ENCODE measurements at regions not wholly inside any gene's neighbourhood (a gene's known extent, or its start where the extent isn't known, plus 50 kb on each side); places are given as distances from the start of the nearest gene placed in this dataset.

DNA sequence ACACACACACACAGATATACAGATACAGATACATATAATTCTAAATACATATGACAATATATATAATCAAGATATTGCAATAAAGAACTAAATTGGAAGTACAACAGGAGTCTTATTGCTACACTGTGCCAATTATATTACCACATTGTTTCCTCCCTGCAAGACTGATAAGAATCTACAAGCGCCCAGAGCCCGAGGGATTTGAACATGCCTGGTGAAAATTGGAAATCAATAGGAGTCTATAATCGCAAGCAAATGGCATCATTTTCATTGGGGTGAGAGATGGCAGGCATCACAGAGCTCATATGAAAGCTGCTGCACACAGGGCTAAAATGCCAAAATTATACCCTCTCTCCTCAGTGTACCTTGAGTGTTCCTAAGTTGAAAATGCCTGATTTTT is 152.9 kb upstream of the PTBP2 start:
- DNase-seq (ENCODE audit: low spot score) (no peak), ATAC-seq (ENCODE audit: low read depth) (no peak)
- Histone ChIP-seq H3K27me3 (ENCODE audit: insufficient read depth, poor library complexity, severe bottlenecking) (no peaks in the 10 kb centered on the region), H3K27ac (ENCODE audit: poor library complexity, severe bottlenecking) (no peak overlapping the region), H3K36me3 (ENCODE audit: low read depth) (no peaks in the 10 kb centered on the region), H3K4me1 (ENCODE audit: insufficient read depth, poor library complexity, severe bottlenecking) (no peaks in the 10 kb centered on the region), H3K9me3 (ENCODE audit: severe bottlenecking) (no peaks in the 10 kb centered on the region), H3K4me3 (ENCODE audit: severe bottlenecking) (no peak overlapping the region)
- TF ChIP-seq, protein P1, sequence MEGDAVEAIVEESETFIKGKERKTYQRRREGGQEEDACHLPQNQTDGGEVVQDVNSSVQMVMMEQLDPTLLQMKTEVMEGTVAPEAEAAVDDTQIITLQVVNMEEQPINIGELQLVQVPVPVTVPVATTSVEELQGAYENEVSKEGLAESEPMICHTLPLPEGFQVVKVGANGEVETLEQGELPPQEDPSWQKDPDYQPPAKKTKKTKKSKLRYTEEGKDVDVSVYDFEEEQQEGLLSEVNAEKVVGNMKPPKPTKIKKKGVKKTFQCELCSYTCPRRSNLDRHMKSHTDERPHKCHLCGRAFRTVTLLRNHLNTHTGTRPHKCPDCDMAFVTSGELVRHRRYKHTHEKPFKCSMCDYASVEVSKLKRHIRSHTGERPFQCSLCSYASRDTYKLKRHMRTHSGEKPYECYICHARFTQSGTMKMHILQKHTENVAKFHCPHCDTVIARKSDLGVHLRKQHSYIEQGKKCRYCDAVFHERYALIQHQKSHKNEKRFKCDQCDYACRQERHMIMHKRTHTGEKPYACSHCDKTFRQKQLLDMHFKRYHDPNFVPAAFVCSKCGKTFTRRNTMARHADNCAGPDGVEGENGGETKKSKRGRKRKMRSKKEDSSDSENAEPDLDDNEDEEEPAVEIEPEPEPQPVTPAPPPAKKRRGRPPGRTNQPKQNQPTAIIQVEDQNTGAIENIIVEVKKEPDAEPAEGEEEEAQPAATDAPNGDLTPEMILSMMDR (IDR thresholded peaks at IDR 0.05; ENCODE audit: poor library complexity, severe bottlenecking) = no peak

DNA sequence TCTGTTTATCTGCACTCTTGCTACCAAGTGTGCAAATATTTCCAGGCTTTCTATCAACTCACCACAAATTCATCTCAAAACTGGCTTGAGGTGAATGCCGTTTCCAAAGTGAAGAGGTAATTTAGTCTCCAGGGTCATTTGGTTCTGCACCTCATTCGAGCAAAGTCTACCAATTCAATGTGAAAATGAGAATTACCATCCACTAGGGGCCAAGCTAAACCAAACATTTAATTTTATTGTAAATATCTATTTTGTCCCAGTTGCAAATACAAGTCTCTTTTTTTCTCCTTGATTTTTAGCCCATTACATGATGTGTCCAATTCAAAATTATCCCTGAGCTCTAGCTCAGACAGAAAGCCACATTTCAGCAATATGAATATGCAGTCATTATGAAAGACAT is 152.3 kb upstream of the PTBP2 start:
- DNase-seq (ENCODE audit: low spot score) = no peak
- Histone ChIP-seq H3K4me3 (ENCODE audit: severe bottlenecking) (no peak overlapping the region), H3K9me3 (ENCODE audit: severe bottlenecking) (no peaks in the 10 kb centered on the region), H3K27me3 (ENCODE audit: insufficient read depth, poor library complexity, severe bottlenecking) (no peaks in the 10 kb centered on the region), H3K4me1 (ENCODE audit: insufficient read depth, poor library complexity, severe bottlenecking) (no peaks in the 10 kb centered on the region), H3K27ac (ENCODE audit: poor library complexity, severe bottlenecking) (no peak overlapping the region), H3K36me3 (ENCODE audit: low read depth) (no peaks in the 10 kb centered on the region)
- TF ChIP-seq, protein P1 (IDR thresholded peaks at IDR 0.05; ENCODE audit: poor library complexity, severe bottlenecking) = no peak
- ATAC-seq (ENCODE audit: low read depth) = no peak

DNA sequence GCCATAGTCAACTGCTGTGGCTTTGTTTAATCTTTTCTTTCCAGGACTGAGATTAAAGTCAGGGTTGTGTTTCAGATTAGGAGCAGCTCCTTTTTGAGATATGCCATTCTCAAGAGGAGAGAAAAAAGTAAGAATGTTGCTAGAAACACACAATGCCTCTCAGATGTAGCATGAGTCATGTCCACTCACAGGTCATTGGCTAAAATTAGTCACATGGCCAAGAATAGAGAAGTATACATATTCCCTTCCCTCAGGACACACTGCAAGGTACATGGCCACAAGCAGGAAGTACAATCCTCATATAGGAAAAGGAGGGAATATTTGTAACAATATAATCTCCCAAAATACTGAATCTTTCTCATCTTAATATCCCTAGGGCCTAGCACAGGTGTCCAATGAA is 141.9 kb upstream of the PTBP2 start:
- H3K9me3 ChIP-seq (ENCODE audit: severe bottlenecking) = no peaks in the 10 kb centered on the region
- no peak overlapping the region for H3K27ac ChIP-seq (ENCODE audit: poor library complexity, severe bottlenecking)
- no peaks in the 10 kb centered on the region for H3K36me3 ChIP-seq (ENCODE audit: low read depth)
- no peak overlapping the region for H3K4me3 ChIP-seq (ENCODE audit: severe bottlenecking)
- no peak for ATAC-seq (ENCODE audit: low read depth)
- no peak for DNase-seq (ENCODE audit: low spot score)
- H3K4me1 ChIP-seq (ENCODE audit: insufficient read depth, poor library complexity, severe bottlenecking) = no peaks in the 10 kb centered on the region
- H3K27me3 ChIP-seq (ENCODE audit: insufficient read depth, poor library complexity, severe bottlenecking) = no peaks in the 10 kb centered on the region
- TF ChIP-seq, protein P1 (IDR thresholded peaks at IDR 0.05; ENCODE audit: poor library complexity, severe bottlenecking) = no peak

DNA sequence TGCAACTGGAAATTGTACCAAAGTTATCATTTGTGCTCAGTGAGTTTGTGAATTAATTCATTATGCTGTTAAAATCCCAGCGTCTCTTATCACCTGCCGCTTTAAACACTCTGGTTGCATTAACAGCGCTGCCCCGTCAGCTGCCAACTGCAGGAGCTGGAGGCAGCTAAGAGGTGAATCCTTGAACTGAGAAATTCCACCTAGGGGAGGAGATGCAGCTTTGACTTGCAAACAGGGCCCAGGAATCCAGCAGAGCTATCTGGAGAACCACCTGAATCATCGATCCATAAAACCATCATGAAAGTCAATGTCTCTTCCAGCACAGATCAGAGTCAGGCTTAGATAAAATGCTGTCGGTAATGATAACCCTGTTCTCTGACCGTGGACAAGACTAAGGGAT is 140.7 kb upstream of the PTBP2 start:
- TF ChIP-seq, protein P1 (IDR thresholded peaks at IDR 0.05; ENCODE audit: poor library complexity, severe bottlenecking) = no peak
- no peak overlapping the region for H3K27ac ChIP-seq (ENCODE audit: poor library complexity, severe bottlenecking)
- no peaks in the 10 kb centered on the region for H3K9me3 ChIP-seq (ENCODE audit: severe bottlenecking)
- ATAC-seq (ENCODE audit: low read depth) = no peak
- H3K36me3 ChIP-seq (ENCODE audit: low read depth) = no peaks in the 10 kb centered on the region
- H3K27me3 ChIP-seq (ENCODE audit: insufficient read depth, poor library complexity, severe bottlenecking) = no peaks in the 10 kb centered on the region
- no peak for DNase-seq (ENCODE audit: low spot score)
- no peak overlapping the region for H3K4me3 ChIP-seq (ENCODE audit: severe bottlenecking)
- H3K4me1 ChIP-seq (ENCODE audit: insufficient read depth, poor library complexity, severe bottlenecking) = no peaks in the 10 kb centered on the region

DNA sequence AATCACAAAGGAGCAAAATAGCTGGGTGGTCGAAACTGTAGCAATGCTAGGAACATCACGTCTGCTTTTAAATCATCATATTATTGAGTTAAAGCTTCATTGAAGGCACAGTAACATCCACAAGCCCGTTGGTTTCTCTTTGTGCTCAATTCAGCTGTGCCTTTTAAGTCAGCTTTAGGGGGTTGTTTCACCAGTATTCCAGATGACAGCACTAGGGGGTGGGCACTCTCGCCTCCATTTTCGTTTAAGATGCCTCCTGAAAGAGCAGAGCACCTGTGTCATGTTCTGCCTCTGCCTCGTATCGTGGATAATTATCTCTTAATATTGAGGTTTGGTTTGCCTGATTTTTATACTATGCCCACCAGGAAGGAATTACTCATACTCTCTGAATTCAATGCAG is 139.8 kb upstream of the PTBP2 start:
- Histone ChIP-seq H3K27ac (ENCODE audit: poor library complexity, severe bottlenecking) (no peak overlapping the region), H3K36me3 (ENCODE audit: low read depth) (no peaks in the 10 kb centered on the region), H3K4me3 (ENCODE audit: severe bottlenecking) (no peak overlapping the region), H3K27me3 (ENCODE audit: insufficient read depth, poor library complexity, severe bottlenecking) (no peaks in the 10 kb centered on the region), H3K9me3 (ENCODE audit: severe bottlenecking) (no peaks in the 10 kb centered on the region), H3K4me1 (ENCODE audit: insufficient read depth, poor library complexity, severe bottlenecking) (no peaks in the 10 kb centered on the region)
- TF ChIP-seq, protein P1 (IDR thresholded peaks at IDR 0.05; ENCODE audit: poor library complexity, severe bottlenecking) = no peak
- DNase-seq (ENCODE audit: low spot score) (no peak), ATAC-seq (ENCODE audit: low read depth) (no peak)
